ENCODE measurements at regions not wholly inside any gene's neighbourhood (a gene's known extent, or its start where the extent isn't known, plus 50 kb on each side); places are given as distances from the start of the nearest gene placed in this dataset.

DNA sequence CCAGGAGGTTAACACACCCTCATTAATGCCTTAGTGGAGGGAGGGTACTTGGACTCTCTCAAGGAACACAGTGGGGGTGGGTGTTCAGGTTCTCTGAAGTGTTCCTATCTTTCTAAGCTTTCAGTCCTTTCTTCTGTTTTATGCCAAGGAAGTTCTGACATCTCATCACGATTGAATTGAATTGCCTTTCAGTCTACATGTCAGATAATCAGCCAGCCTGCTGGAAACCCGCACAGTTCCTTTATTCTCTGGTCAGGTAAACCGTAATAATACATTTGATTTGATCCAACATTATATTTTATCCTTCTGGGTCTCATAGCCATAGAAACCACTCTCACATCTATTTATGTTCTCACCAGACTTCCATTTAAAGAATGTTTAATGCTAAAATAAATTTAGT lies 339.0 kb downstream of the RWDD3 start:
- TF ChIP-seq, protein P1, sequence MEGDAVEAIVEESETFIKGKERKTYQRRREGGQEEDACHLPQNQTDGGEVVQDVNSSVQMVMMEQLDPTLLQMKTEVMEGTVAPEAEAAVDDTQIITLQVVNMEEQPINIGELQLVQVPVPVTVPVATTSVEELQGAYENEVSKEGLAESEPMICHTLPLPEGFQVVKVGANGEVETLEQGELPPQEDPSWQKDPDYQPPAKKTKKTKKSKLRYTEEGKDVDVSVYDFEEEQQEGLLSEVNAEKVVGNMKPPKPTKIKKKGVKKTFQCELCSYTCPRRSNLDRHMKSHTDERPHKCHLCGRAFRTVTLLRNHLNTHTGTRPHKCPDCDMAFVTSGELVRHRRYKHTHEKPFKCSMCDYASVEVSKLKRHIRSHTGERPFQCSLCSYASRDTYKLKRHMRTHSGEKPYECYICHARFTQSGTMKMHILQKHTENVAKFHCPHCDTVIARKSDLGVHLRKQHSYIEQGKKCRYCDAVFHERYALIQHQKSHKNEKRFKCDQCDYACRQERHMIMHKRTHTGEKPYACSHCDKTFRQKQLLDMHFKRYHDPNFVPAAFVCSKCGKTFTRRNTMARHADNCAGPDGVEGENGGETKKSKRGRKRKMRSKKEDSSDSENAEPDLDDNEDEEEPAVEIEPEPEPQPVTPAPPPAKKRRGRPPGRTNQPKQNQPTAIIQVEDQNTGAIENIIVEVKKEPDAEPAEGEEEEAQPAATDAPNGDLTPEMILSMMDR (IDR thresholded peaks at IDR 0.05; ENCODE audit: borderline replicate concordance, insufficient read depth, low read depth, low read length), result no peak

DNA sequence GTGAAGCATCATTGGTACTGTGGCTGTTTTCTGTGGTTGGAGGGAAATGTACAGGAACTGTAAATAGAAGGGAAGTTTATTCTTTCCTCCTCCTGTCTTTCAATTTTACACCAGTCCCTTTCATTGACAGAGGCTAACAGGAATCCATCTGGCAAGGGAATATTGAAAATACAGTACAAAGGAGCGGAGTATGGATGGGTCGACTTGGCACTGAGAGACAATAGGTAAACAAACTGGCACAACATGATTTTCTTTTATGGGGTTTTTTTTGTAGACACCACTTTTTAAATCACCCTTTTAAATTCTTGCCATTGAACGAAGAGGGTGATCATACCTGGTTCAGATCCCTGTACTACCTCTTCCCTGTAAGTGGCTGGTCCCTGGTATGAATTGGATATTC lies 341.3 kb downstream of the RWDD3 start:
- no peak overlapping the region for H3K4me3 ChIP-seq (ENCODE audit: low read depth, low read length)
- TF ChIP-seq, protein P1 (IDR thresholded peaks at IDR 0.05; ENCODE audit: borderline replicate concordance, insufficient read depth, low read depth, low read length), result no peak

More for the DNA sequence above, 339.0 kb downstream of the RWDD3 start:
- H3K4me3 ChIP-seq (ENCODE audit: low read depth, low read length), result no peak overlapping the region

DNA sequence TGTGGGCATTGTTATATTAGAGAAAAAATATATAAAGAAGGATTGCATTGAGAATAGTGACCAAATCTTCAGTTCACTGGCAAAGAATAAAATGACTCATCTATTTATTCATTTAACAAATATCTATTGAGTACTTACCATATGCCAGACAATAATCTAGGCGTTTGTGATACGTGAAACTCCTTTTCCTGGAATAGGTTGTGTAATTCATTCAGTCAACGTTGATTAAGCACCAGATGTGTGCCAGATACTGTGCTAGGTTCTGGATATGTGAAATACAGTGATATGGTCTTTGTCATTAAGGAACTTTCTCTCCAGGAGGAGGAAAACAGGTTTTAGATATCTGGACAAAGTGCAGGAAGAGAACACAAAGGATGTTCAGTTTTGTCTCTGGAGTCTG lies 344.5 kb downstream of the RWDD3 start:
- no peak overlapping the region for H3K4me3 ChIP-seq (ENCODE audit: low read depth, low read length)
- TF ChIP-seq, protein P1 (IDR thresholded peaks at IDR 0.05; ENCODE audit: borderline replicate concordance, insufficient read depth, low read depth, low read length), result no peak

DNA sequence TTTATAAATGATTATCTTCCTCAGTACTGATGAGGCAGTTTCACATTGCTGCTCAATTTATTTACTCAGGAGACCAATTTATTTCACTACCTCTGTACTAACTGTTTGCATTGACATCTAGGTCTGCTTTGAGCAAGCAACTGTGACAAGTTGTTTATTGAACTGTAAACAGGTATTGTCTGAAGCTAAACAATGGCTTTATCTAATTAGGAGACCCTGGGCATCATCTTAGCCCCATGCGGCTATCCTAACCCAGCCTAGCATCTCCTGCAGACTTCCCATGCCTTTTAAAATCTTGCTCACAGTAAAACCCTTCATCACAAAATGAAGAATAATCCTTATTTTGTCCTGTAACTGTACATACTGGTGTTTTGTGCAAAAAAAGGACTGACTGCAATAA lies 348.2 kb downstream of the RWDD3 start:
- TF ChIP-seq, protein P1 (IDR thresholded peaks at IDR 0.05; ENCODE audit: borderline replicate concordance, insufficient read depth, low read depth, low read length), result no peak
- no peak overlapping the region for H3K4me3 ChIP-seq (ENCODE audit: low read depth, low read length)

DNA sequence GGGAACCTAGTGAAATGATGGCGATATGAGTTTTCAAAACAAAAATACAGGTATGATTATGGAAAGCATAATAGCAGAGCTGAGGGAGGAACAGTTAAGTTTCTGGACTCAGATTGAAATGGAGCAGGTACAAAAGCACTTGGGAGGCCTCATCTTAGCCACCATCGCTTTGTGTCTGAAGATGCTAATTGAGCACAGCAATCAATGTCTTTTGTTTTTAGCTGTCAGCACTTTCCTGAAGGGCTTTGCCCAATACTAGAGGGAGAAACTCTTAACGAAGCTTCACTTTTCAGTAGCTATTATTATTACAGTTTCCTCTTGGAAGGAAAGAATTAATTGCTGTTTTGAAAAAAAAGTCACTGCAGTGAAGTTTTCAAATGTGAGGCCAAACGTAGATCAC lies 348.7 kb downstream of the RWDD3 start:
- H3K4me3 ChIP-seq (ENCODE audit: low read depth, low read length), result no peak overlapping the region
- TF ChIP-seq, protein P1 (IDR thresholded peaks at IDR 0.05; ENCODE audit: borderline replicate concordance, insufficient read depth, low read depth, low read length), result no peak

DNA sequence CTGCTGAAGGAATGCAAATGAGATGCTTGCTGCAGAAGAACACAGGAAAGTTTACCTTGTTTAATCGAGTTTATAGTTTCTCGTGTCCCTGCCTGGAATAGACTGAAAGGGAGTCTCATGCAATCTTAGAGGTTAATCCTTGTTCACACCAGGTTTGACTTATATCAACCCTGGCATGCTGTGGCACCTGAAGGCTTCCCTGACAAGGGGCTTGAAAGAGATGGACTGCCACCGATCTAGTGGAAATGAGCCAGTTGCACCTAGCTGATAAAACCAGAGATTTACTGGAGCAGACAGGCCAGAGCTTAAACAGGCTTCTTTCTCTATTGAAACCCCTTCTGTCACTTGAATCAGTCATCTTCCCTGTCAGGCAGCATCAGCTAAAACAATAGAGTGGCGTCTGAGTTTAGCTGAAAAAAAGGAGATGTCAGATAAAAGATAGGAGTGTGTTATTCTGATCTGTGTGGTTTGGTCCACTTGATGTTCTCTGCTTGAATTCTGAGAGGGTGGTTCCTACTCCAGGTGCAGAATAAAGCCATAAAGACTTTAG lies 349.7 kb downstream of the RWDD3 start:
- H3K4me3 ChIP-seq (ENCODE audit: low read depth, low read length), result no peak overlapping the region
- TF ChIP-seq, protein P1 (IDR thresholded peaks at IDR 0.05; ENCODE audit: borderline replicate concordance, insufficient read depth, low read depth, low read length), result no peak

DNA sequence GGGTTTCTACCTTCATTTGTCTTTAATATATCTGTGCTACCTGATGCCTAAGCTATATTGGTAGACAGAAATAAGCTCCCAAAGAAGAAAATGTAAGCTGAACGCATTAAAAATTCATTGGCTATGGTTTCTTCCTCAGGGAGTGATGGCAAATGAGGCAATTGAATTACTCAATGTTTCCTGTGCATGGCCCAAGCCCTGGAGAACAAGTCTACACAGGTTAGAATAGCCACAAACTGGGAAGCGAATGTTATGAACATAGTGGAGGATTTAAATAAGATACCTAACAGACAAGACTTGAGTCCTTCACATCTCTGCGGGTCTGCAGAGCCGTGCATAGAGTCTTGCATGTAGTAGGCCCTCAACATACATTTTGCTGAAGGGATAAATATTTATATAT lies 350.3 kb downstream of the RWDD3 start:
- no peak overlapping the region for H3K4me3 ChIP-seq (ENCODE audit: low read depth, low read length)
- TF ChIP-seq, protein P1 (IDR thresholded peaks at IDR 0.05; ENCODE audit: borderline replicate concordance, insufficient read depth, low read depth, low read length), result no peak
